SH-SY5Y (cell line): ENCODE measurements at regions not wholly inside any gene's neighbourhood (a gene's known extent, or its start where the extent isn't known, plus 50 kb on each side); places are given as distances from the start of the nearest gene placed in this dataset.

Source experiments
- GATA2 ChIP-seq: IDR thresholded peaks from 2 replicates; pipeline ENCODE4 v1.6.1; 2011; ENCODE audit warnings: mild to moderate bottlenecking, low read depth, low read length
- GATA3 ChIP-seq: IDR thresholded peaks from 2 replicates; pipeline ENCODE4 v1.6.1; 2011; ENCODE audit warnings: low read depth, mild to moderate bottlenecking, low read length, moderate library complexity

GRCh38 chr18:35876243-35876642 lies 96.2 kb upstream of the RMP24 start:
- TF ChIP-seq GATA2 (peak; percentile 85), GATA3 (peak; percentile 69)
